GM18505 (cell line): ENCODE measurements at regions not wholly inside any gene's neighbourhood (a gene's known extent, or its start where the extent isn't known, plus 50 kb on each side); places are given as distances from the start of the nearest gene placed in this dataset.

Experiments used
- ATAC-seq: cut with Tn5 transposase; IDR thresholded peaks from one replicate; pipeline ENCODE4 v1.9.1; 2021; ENCODE audit not compliant: unreplicated experiment
- POLR2A ChIP-seq: IDR thresholded peaks from 4 replicates; pipeline ENCODE4 v1.6.1; 2011; ENCODE audit warnings: borderline replicate concordance; ENCODE audit not compliant: insufficient read depth, insufficient read length; ENCODE audit errors: extremely low read depth

- no peak for TF ChIP-seq POLR2A
- no peak for ATAC-seq
Observed at GRCh38 chr14:98728836-98729235, 543.2 kb downstream of the BCL11B start.

- no peak for ATAC-seq
- TF ChIP-seq POLR2A: no peak
Observed at GRCh38 chr14:98731286-98731685, 540.7 kb downstream of the BCL11B start.

- no peak for TF ChIP-seq POLR2A
- ATAC-seq: no peak
Observed at GRCh38 chr14:98731701-98732100, 540.3 kb downstream of the BCL11B start.

- no peak for TF ChIP-seq POLR2A
- ATAC-seq: no peak
Observed at GRCh38 chr14:98733536-98733935, 538.5 kb downstream of the BCL11B start.

GRCh38 chr14:98736701-98737338 lies 535.2 kb downstream of the BCL11B start:
- ATAC-seq: no peak
- no peak for TF ChIP-seq POLR2A

- ATAC-seq: no peak
- TF ChIP-seq POLR2A: no peak
Observed at GRCh38 chr14:98741523-98741922, 530.5 kb downstream of the BCL11B start.

GRCh38 chr14:98742001-98742400 lies 530.0 kb downstream of the BCL11B start:
- TF ChIP-seq POLR2A: no peak
- no peak for ATAC-seq

- no peak for ATAC-seq
- no peak for TF ChIP-seq POLR2A
Observed at GRCh38 chr14:98743536-98743935, 528.5 kb downstream of the BCL11B start.

GRCh38 chr14:98748966-98749365 lies 523.0 kb downstream of the BCL11B start:
- ATAC-seq: no peak

GRCh38 chr14:98751110-98751509 lies 520.9 kb downstream of the BCL11B start:
- no peak for ATAC-seq
- no peak for TF ChIP-seq POLR2A

More at GRCh38 chr14:98748966-98749365, 523.0 kb downstream of the BCL11B start:
- no peak for TF ChIP-seq POLR2A

- no peak for ATAC-seq
- TF ChIP-seq POLR2A: no peak
Observed at GRCh38 chr14:98752660-98753059, 519.3 kb downstream of the BCL11B start.

- no peak for ATAC-seq
- no peak for TF ChIP-seq POLR2A
Observed at GRCh38 chr14:98754343-98755020, 517.5 kb downstream of the BCL11B start.

- ATAC-seq: no peak
- no peak for TF ChIP-seq POLR2A
Observed at GRCh38 chr14:98756749-98757148, 515.2 kb downstream of the BCL11B start.

GRCh38 chr14:98758440-98758839 lies 513.6 kb downstream of the BCL11B start:
- no peak for TF ChIP-seq POLR2A
- no peak for ATAC-seq
